Ishikawa (cell line): ENCODE measurements at regions not wholly inside any gene's neighbourhood (a gene's known extent, or its start where the extent isn't known, plus 50 kb on each side); places are given as distances from the start of the nearest gene placed in this dataset.

ENCODE experiments used
- CEBPB ChIP-seq: IDR thresholded peaks from 2 replicates; pipeline ENCODE4 v1.6.1; 2012
- CREB1 ChIP-seq: IDR thresholded peaks from 2 replicates; pipeline ENCODE4 v1.6.1; 2012; ENCODE audit warnings: low read depth
- FOXM1 ChIP-seq: IDR thresholded peaks from 2 replicates; pipeline ENCODE4 v1.6.1; 2012; ENCODE audit warnings: low read depth, borderline replicate concordance
- RAD21 ChIP-seq: IDR thresholded peaks from 2 replicates; pipeline ENCODE4 v1.6.1; 2012; ENCODE audit warnings: low read depth

GRCh38 chr12:67917811-67918210 is 71.4 kb upstream of the IFNG-AS1 start:
- TF ChIP-seq CEBPB (no peak), RAD21 (no peak), FOXM1 (no peak), CREB1 (no peak)
